ENCODE measurements at regions not wholly inside any gene's neighbourhood (a gene's known extent, or its start where the extent isn't known, plus 50 kb on each side); places are given as distances from the start of the nearest gene placed in this dataset.

DNA sequence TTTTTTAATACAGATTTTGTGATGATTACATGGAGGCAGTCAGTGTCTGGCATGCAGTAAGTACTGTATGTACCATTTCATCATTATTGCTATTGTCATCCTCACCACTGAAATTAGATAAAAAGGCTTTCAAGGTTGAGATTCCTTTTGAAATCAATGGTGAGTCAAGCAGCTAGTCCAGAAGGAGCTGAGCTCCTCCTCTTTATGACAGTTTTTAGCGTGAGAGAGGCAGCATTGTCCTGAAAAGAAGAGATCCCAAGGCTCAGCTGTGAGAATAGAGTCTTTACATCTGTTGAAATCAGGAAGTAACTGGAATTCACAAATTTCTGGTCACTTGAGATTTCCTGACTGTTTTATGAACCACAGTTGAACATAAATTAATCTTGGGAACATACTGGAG, 161.9 kb downstream of the PAX1 start:
- TF ChIP-seq POLR2A (IDR thresholded peaks at IDR 0.05; ENCODE audit: low read depth, low read length) (no peak), TAF1 (IDR thresholded peaks at IDR 0.05; ENCODE audit: low read depth, low read length) (no peak), POU2F2 (IDR thresholded peaks at IDR 0.05; ENCODE audit: low read depth, low read length) (no peak)
